IPS-NIHi11 (cell line): ENCODE measurements at regions not wholly inside any gene's neighbourhood (a gene's known extent, or its start where the extent isn't known, plus 50 kb on each side); places are given as distances from the start of the nearest gene placed in this dataset.

Experiments
- DNase-seq: peaks from one replicate; pipeline ENCODE4 v3.0.0; 2012; ENCODE audit warnings: mixed read lengths, low spot score

- DNase-seq: no peak
Observed at GRCh38 chr3:82940124-82940523, 1178.7 kb upstream of the GBE1 start.

GRCh38 chr3:82939491-82940097 is 1178.1 kb upstream of the GBE1 start:
- DNase-seq: no peak

DNA sequence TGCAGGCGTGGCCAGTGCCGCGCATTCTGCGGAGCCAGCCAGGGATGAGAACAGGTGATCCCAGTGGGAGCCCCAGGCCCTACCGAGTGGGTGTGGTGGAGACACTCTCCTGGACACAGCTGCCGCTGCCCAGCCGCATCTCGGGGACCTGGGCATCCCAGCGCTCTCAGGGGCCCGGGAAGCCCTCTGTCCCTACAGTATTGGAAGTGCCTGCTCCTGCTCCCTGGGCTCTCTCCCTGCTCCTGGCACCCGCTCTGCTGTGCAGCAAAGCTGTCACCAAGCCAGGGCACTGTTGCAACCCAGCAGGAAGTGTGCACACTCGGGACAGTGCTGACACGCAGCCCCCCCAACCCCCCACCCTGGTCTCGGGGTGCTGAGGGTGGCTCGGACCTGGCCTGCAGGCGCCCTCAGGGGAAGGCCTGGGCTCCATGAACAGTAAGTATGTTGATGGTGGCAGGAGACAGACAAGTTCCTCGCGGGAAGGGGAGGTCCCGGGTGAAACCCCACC is 1177.4 kb upstream of the GBE1 start:
- DNase-seq: no peak

GRCh38 chr3:82927309-82928253 is 1166.1 kb upstream of the GBE1 start:
- no peak for DNase-seq

- no peak for DNase-seq
Observed at GRCh38 chr3:82891028-82891427, 1129.6 kb upstream of the GBE1 start.

DNA sequence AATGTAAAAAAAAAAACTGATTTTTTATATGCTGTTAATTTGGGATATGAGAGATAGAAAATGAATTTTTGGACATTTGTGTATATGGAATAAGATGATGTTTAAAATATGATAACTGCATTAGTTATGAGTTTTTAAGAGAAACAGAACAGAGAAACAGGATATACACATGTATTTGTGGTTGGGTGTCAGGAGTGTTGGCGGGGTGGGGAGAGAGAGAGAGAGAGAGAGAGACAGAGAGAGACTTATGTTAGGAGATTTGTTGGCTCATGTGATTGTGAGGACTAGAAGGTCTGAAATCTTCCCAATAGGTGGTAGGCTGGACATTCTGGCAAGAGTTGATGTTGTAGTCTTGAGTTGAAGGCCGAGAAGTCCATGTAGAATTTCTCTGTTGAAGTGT is 1121.6 kb upstream of the GBE1 start:
- DNase-seq: no peak

- no peak for DNase-seq
Observed at GRCh38 chr3:82875401-82875800, 1114.0 kb upstream of the GBE1 start.

- DNase-seq: no peak
Observed at GRCh38 chr3:82839871-82840270, 1078.4 kb upstream of the GBE1 start.

GRCh38 chr3:82834098-82834497 is 1072.7 kb upstream of the GBE1 start:
- DNase-seq: no peak

GRCh38 chr3:82824491-82824890 is 1063.0 kb upstream of the GBE1 start:
- DNase-seq: no peak

DNA sequence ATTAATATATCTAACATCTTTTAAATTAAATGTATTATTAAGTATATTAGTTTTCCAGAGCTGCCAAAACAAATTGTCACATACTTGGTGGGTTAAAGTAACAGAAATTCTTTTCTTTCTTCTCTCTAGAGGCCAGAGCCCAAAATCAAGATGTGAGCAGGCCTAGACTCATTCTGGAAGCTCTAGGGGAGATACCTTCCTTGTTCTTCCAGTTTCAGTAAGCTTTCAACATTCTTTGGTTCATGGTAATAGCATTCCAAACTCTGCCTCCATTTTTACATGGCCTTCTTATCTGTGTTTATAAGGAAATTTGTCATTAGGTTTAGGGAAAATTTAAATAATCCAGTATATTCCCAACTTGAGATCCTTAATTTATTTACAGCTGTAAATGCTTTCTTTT is 1054.6 kb upstream of the GBE1 start:
- DNase-seq: no peak

DNA sequence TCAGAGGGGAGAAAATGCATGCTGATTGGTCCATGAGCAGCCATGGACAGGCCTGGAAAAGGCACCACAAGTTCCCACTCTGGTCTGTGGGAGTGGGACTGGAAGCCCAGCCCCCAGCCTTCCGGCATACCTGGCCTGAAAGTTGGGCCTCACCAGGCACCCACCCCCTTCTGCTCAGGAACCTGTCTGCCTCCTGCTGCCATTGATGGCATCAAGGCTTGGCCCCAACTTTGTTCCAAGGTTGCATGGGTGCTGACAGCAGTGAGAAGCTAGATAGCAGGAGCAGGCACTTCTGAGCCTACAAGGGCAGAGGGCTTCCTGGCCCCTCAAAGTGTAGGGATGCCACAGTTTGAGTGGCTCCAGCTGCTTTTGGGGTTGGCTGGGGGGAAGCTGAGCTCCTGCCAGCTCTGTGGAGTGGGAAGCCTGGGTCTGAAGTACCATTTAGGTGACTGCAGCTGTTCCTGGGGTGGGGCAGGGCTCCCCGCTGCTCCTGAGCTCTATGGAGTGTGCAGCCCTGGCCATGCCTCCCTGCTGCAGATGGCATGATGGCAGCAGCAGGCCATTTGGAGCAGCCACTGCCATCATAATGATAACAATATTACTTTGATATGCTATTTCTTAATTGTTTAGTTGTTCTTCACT is 1054.1 kb upstream of the GBE1 start:
- no peak for DNase-seq

- no peak for DNase-seq
Observed at GRCh38 chr3:82814660-82815059, 1053.2 kb upstream of the GBE1 start.

- no peak for DNase-seq
Observed at GRCh38 chr3:82807781-82808180, 1046.3 kb upstream of the GBE1 start.

DNA sequence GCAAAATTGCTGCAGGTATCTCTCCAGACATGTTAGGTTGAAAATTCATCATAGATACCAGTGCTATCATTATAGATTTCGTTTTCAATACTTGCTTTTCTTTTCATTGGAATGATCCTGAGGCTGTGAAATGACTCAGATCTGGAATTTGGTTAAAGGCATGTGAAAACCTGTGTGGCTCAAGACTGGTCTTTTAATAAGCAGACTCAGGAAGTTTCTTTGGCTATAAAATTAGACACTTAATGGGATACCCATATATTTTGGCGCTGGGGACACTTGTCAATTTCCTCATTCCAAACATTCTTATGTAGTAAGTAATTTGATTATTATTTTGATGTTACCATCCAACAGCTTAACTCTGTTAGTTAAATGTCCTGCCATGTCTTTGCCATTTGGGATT is 1041.1 kb upstream of the GBE1 start:
- DNase-seq: no peak

GRCh38 chr3:82800248-82800647 is 1038.8 kb upstream of the GBE1 start:
- DNase-seq: no peak

DNA sequence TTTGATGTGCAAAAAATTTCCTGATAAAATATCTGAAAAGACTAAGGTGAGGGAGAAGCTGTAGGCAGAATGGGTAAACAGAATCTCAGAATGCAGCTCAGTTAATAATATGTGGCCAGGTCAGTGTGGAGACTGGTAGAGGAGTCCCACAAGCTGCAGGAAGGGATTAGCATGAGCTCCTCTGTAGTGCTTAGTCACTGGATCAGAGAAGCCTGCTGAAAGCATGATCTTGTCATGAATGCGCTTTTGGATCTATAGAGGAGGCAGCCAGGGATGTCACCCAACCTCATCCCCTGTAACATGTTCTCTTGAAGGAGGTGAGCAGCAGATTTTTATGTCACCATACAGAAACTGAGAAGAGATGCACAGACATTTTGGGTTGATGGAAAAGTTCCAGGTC is 1035.3 kb upstream of the GBE1 start:
- no peak for DNase-seq

- no peak for DNase-seq
Observed at GRCh38 chr3:82791241-82791640, 1029.8 kb upstream of the GBE1 start.

GRCh38 chr3:82790307-82791097 is 1029.1 kb upstream of the GBE1 start:
- no peak for DNase-seq

DNA sequence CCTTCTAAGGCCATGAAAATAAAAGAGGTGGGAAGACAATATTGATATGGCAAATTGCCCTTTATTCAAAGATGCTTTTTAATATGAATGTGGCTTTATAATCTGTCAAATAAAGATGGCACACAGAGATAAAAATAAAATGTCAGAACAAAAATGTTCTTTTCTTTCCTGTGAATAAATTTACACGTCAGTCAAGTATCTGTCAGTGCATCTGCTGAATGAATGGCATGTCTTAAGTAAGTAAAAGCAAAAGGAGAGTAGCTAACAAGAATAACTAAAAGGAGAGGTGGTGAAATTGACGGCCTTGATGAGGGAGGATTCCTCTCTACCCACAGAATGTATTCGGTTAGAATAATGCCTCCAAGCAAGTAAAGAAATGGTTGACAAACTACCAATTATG is 1021.7 kb upstream of the GBE1 start:
- DNase-seq: no peak

DNA sequence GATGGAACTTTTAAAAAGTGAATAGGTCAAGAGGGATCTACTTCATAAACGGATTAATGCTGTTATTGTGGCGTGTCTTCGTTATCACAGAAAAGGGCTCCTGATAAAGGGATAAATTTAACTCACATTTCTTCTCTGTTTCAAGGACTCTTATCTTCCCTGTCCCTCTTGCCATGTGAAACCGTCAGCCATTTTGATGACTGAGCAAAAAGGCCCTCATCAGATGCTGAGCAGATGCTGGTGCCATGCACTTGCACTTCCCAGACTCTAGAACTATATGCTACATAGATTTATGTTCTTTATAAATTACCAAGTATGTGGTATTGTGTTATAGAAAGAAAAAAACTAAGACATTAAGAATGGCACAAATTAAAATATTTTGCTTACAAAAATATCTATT is 1011.8 kb upstream of the GBE1 start:
- DNase-seq: no peak

GRCh38 chr3:82764521-82764920 is 1003.1 kb upstream of the GBE1 start:
- DNase-seq: no peak
